NCI-H82 (cell line): ENCODE measurements at regions not wholly inside any gene's neighbourhood (a gene's known extent, or its start where the extent isn't known, plus 50 kb on each side); places are given as distances from the start of the nearest gene placed in this dataset.

Source experiments
- DNase-seq: peaks from one replicate; lab custom pipeline; 2025; lab: John Stamatoyannopoulos, UW

DNA sequence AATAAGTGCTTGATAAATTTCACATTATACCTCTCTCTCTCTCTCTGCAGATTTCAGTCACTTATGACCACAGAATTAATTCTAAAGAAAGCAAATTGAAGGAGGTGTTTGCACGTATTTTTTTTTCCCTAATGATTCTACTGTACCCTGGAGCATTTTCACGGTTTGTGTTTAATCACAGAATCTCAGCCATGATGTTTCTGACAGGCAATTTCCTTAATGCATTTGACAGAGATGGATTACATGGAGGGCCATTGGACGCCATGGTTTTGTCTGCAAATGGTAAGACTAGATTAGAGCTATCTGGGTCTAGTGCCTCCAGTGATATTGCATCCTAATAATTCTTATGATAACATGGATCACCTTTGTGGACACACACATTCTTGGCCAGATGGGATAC, 147.5 kb upstream of the RBFOX1 start:
- DNase-seq: no peak

DNA sequence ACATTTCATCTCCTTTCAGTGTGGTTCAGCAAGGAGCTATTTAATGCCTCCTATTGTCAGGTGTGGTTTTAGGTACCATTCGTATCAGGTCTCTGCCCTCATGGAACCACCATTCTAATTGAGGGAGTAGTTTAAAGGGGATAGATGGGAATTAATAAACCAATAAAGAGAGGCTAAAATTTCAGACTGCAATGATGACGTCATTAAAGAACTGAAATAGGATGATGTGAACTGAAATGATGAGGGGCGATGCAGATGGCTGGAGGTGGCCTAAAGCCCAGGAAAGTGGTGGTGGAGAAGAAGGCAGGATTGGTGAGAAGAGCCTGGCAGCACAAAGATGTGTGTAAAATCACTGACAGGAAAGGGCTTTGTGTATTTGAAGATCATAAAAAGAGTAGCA, 148.9 kb upstream of the RBFOX1 start:
- DNase-seq: no peak

DNA sequence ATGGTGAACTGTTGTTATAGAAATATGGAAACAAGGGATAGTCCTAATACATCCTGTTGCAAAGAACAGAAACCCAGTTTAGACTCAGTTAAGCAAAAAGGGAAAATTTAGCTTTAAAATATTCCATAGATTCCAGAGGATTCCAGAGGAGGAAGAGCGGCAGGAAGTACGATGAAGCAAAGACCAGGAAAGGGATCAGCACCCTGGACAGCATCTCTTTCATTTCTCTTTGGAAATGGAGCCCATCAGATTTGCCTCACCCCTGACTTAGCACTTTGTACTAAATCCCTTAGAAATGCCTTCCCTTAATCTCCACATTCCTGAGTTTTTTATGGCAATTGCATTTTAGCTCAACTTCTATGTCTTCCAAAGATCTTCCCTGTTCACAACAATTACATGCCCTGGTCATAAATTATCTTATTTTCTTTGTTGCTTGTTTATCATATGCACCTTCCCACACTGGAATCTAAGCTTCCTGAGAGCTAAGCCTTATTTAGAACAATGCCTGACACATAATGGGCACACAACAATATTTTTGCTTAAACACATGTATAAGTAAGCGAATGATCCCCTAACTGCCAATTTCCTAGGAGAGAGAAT, 150.0 kb upstream of the RBFOX1 start:
- no peak for DNase-seq

DNA sequence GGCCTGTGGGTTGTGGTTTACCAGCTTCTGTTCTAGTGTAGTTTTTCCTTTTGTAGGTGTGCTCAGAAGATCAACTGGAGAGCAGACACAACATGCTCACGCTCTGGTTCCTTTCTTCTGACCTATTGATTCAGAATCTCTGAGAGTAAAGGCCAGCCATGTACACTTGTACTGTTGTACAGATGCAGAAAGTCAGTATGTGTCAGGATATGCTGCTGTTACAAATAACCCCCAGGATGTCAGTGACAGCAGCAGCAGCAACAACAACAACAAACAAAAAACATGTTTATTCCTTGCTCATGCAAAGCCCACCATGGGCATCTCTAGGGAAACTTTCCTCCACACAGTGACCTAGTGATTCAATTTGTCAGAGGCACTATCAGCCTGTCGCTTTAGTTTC, 154.8 kb upstream of the RBFOX1 start:
- DNase-seq: no peak

DNA sequence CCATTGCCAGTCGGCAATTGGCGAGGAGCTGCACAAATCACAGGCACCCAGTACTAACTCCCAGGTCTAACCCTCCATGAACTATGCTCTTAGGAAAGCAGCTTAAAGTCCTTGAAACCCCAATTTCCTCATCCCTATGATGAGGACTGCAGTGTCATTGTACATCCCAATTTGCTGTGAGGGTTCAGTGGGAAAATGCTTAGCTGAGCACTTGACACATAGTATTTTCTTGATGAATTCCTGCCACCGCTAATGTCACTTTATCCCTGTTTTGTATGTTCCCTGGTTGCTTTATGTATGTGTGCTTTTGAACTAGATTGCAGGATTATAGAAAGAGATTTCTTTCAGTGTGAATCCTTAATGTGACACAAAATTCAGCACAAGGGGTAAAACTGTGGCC, 161.5 kb upstream of the RBFOX1 start:
- peak; percentile 36 for DNase-seq

DNA sequence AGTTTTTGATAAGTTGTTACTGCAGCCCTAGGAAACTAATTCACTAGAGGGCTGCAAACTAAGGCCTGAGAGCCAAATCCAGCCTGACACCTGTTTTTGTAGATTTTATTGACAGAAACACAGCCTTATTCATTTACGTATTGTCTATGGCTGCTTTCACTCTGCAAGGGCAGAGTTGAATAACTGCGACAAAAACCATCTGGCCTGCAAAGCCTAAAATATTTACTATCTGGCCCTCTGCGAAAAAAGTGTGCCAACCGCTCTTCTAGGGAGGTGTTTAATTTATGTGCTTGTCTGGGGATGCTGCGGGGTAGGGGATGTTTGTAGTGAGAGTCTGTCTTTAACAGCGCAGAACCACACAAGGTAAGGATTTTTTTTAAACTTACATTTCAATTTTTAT, 165.0 kb upstream of the RBFOX1 start:
- DNase-seq: no peak

DNA sequence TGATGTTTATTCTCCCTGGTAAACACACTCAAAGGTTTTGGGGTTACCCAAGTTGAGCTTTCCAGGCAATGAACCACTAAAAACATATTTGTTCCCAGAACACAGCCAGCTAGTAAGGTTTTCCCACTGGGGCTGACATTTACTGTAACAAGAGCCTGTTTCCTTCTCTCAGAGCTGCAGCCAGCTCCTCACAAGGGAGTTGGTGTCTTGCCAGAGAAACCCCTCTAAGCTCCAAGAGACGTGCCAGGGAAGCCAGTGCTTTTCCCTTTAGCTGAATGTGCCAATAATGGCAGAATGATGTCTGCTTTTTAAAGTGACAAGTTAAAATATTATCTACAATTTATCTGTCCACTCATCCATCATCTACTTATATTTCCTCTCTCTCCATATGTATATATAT, 170.8 kb upstream of the RBFOX1 start:
- DNase-seq: no peak

DNA sequence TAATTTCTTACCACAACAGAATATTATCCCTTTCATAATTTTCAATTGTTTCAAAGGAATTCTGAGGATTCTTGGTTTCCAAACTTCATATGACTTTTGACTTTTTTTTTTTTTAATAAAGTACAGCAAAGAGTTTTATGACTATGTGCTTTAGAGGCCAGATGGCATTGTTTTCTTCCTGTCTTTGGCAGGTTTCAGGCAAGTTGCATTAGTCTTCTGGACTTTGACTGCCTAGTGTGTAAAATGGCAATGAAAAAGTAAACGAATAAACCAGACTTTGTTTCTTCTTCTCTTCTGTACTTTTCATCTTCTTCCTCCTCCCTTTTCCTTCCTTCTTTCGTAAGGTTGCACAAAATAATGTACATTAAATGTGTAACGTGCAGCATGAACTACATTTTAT, 172.6 kb upstream of the RBFOX1 start:
- no peak for DNase-seq

DNA sequence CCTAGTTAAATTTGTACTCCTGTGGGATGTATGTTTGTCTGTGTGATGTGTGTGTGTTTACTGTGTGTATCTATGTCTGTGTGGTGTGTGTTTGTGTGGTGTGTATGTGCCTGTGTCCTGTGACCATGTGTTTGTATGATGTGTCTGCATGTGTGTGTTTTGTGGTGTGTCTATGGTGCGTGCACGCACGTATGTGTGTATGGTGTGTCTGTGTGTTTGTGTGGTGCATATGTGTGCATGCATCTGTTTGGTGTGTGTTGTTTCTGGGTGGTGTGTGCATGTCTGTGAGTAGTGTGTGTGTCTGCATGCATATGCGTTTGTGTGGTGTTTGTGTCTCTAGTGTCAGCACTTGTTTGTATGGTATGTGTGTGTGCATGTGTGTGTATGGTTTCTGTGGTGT, 174.2 kb upstream of the RBFOX1 start:
- no peak for DNase-seq

DNA sequence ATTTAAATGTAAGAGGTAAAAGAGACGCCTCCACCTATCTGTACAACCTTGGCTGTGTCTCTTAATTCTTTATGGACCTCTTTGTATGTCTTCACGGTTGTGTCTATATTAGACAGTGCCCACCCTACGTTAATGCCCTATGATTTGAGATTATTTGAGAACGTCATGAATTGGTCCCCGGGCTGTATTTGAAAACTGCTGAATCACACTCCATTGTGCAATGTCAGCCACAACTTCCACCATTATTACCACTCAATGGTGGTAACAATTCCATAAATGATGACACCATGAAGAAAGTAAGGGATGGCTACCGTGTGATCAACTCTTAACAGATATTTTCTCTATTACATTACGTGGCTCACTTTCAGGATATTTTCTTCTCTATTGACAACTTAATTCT, 182.4 kb upstream of the RBFOX1 start:
- no peak for DNase-seq

DNA sequence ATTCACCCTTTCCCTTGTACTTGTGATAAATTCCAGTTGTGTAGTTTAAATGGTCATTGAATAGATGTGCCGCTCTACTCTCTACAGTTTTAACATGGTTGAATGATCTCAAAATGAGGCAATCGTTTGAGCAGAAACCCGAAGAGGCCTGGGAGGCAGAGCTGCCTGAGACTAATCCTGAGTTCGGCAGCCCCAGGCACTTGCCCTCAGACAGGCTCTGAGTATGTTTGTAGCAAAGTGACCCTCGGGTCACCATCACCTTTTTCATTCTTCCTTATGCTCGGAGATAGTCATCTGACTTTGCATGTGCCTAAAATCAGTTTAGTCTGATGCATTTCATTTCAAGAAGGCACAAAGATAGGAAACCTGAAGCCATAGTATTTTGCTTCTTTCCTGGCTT, 184.0 kb upstream of the RBFOX1 start:
- DNase-seq: no peak

DNA sequence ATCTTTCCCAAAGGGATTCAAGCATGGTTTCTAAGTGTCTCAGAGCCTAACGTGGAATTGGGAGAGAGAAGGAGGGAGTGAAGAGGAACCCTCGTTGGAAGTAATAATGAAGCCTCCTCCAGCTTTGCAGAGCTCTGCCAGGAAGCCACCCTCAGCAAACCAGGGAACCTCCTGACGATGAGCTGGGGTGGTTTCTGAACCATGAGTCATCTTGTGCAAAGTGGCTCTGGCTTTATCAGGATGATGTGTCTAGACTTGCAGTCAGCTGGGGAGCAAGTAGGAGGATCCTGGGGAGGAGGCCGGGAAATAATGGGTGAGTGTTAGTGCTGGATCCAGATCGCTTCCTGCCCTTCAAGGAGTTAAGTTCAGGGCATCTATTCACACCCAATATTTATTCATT, 191.7 kb upstream of the RBFOX1 start:
- DNase-seq: no peak

DNA sequence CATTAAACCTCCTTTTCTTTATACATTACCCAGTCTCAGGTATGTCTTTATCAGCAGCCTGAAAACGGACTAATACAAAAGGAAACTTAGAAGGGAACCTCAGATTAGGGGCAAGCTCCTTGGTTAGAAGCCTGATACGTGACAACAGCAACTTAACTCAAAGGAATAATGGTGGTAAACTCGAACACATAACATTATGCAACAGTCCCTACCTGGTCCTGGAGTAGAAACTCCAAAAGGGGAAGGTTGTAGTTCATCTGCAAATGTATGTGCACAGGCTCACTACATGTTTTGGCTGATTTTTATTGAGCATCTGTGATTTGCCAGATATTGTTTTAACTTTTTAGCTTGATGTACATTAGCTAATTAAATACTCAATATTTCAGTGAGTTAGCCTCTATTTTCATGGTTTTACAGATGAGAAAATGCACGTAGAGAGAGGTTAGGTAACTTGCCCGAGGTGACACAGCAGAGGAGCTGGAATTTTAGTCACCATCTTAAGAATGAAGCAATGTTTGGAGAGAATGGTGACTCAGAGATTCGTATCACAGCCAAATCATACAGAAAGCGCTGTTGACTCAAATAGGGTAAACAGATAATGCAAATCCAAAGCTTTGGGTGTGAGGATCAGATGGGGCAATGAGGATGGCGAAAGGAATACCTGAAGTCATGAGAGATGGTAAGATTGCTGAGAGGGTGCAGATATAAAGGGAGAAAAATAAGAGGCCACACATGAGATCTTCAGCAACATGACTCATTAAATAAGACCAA, 194.9 kb upstream of the RBFOX1 start:
- DNase-seq: no peak

DNA sequence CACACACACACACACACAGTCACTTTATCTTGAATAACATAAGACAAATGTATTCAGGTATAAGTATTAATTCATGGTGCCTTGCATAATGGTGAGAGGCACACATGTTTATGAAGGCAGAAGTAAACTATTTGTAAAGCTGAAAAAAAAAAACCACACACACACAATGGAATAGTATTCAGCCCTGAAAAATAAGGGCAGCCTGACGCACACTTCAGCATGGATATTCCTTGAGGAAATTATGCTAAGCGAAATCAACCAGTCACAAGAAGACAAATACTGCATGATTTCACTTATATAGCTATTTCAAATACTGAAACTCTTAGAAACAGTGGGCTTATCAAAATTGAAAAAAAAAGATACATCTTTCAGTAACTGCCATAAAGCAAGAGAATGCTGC, 200.2 kb upstream of the RBFOX1 start:
- DNase-seq: no peak

DNA sequence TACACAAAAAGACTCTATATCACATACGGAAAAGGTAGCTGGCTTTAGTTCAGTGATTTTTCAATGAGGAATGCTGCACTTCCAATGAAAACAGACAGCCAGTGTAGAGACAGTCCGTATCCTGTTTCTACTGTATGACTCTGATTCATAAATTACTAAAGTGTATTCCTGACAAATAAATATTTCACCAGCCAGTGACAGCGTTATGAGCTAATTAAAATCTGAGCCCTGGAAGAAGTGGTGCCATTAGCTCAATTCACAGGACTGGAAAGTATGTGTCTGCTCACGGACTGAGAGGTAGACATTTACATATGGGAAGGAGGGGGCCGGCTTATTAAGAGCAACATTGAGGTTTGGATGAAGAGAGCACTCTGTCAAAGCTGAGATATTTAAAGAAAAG, 207.9 kb upstream of the RBFOX1 start:
- no peak for DNase-seq

DNA sequence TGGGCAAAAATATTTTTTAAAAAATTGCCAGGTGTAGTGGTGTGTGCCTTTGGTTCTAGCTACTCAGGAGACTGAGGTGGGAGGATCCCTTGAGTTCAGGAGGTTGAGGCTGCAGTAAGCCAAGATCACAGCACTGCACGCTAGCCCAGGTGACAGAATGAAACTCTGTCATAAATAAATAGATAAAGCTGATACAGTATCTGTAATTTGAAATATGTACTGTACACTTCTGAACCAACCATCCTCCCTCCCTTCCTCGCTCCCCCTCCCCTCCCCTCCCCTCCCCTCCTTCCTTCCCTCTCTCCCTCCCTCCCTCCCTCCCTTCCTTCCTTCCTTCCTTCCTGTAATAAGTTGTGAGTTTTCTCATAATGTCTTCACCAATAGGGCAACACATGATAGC, 208.4 kb upstream of the RBFOX1 start:
- DNase-seq: no peak

DNA sequence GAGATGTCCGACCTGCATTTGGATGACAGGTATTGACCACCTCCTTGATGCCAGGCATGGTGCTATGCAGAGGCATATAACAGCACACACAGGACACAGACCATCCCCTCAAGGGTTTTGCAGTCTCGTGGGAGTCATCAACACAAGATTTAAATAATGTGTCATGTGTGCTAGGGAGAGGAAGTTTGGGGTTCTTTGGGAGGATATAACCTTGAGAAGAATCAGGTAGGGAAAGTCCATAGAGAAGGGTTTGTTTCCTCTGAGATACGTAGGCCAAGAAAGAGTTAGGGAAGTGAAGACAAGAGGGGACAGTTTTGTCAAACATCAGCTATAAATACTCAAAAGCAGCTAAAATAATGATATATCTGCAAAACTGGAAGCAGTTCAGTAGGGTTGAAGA, 215.9 kb upstream of the RBFOX1 start:
- no peak for DNase-seq

DNA sequence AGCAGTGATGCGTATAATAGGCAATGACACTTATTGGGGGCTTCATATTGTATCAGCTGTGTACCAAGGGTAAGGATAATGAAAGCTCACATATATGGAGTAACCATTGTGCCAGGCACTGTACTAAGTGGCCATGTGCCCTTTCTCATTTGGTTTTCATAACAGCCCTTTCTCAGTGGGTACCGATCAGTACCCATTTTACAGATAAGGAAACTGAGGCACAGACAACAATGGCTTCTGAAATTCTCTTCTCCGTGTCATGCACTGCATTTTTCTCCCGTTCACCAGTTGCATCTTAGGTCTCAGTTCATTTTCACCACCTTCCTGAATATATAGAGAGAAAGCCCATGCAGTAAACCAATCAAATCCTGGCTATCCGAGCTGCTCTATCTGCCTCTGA, 216.7 kb upstream of the RBFOX1 start:
- no peak for DNase-seq

DNA sequence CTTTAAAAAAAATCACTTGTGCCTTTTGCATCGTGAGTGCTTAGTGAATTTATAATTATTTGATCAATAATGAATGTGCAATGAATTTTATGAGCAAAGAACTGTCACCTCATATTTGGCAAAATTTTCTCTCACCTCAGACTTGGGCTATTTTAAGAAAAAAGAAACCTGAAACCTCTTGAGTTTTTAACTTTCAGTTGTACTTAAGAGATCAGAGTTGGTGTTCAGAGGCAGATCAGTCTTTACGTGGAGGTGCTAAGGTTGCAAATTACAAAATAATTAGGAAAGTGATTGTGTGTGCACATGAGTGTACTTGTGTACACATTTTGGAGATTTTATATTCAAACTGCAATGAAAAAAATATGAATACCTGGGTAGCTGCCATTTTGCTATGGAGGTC, 218.7 kb upstream of the RBFOX1 start:
- DNase-seq: no peak

DNA sequence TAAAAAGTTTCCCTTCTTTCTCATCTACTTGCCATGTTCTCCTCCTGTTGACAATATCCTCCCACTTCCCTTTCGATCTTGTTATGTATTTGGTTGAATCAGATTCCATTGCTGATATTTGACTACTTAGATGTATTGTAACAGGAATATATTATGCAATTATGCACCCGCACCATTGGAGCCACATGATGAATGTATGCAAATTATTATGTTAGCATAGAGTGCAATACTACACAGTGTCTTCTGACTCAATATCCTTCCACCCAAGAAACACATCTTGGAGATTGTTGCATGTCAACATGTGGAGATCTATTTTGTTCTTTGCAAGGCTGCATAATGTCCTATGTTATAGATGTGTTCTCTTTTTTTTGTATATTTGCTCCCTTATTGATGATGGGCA, 219.2 kb upstream of the RBFOX1 start:
- no peak for DNase-seq

DNA sequence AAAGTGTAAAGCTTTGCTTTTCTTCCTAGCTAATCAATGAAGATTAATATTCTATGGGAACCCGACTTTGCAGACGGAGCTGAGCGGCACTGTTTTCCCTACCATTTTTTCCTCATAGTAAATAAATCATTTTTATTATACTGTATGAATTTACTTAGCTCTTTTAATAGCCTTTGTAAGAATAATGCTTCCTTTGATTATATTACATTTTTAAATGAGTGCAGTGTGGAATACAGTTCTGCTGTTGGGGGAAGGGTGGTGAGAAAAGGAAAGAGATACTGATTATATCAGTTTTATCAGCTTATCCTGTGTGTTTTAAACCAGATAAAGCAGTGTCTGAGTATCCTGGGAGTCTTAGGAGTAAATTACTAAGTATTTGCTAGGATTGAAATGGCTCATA, 221.4 kb upstream of the RBFOX1 start:
- no peak for DNase-seq

DNA sequence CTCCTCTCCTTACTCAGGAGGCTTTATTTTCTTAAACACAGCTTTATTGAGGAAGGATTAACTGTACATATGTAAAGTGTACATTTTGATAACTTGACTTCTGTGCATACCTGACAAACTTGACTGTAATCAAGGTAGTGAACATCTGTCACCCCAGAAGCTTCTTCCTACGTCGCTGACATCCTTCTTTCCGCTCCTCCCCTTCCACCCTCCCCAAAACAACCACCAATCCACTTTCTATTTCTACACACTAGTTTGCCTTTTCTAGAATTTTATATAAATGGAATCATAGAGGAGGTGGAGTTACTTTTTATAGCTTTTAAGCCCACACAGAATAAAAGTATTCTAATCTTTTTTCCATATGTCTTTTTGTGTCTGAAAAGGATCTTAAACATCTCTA, 225.2 kb upstream of the RBFOX1 start:
- DNase-seq: no peak

DNA sequence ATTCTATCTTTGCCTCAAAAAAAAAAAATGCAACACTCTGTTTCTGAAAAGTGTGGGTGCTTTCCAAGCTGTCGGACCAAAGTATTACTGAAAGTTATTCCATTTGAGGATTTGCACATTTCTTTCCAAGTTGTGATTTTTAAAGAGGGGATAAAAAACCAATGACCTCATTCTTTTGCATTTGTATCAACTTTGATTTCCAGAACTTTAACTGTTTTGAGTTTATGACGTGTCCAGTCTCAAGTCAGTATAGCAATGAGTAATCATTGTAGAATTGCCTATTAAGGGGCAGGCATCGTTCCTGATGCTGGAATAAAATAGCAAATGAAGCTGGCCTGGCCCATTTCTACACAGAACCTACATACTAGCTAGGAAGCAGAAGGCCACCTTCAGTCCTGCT, 229.6 kb upstream of the RBFOX1 start:
- DNase-seq: no peak

DNA sequence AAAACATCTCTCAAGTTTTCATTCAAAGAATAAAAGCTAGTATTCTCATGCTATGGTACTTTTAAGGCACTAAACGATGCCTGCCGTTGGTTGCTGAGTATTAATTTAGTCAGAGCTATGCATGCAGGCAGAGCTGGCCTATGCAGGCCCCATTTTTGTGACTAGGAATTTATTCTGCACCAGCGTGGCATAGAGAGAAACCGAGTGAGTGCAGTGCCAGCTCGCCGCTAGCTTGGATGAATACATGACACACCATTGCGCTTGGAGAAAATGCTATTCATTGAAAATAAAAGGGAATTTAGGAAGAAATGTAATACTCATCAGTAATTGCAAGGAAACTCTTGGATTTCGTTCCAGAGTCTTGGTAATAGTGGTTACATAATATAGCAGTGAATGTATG, 231.6 kb upstream of the RBFOX1 start:
- DNase-seq: no peak
